Body of pancreas (tissue), 4 donors: ENCODE measurements at regions not wholly inside any gene's neighbourhood (a gene's known extent, or its start where the extent isn't known, plus 50 kb on each side); places are given as distances from the start of the nearest gene placed in this dataset.

ENCODE experiments used
- ATAC-seq: fragments of 150-250 bp; one replicate; pipeline ENCODE4 v1.9.1; 2016
- DNase-seq, 4 donors: peaks; one replicate each; pipeline ENCODE4 v3.0.0-alpha.2; 2019
- H3K27ac ChIP-seq, 4 donors: fragments of 200-600 bp; sonication (generic); 1 replicate in 3 of 4; 2 replicates in 1 of 4; pipeline versions ENCODE4 v1.5.1 to v1.6.1; 2016 to 2019; ENCODE audit warnings: mild to moderate bottlenecking in 1 of 4, mixed read lengths in 1 of 4, moderate library complexity in 1 of 4
- H3K27me3 ChIP-seq, 2 donors: fragments of 200-600 bp; sonication (generic); one replicate each; pipeline ENCODE4 v1.6.0; 2016; ENCODE audit warnings: mild to moderate bottlenecking in 1 of 2
- H3K36me3 ChIP-seq, 2 donors: fragments of 200-600 bp; sonication (generic); replicated peaks in 1 of 2; 2 replicates each; pipeline ENCODE4 v1.5.1; 2016; ENCODE audit warnings: low read depth in 2 of 2; ENCODE audit not compliant: insufficient read depth in 1 of 2
- H3K4me1 ChIP-seq: fragments of 200-600 bp; sonication (generic); one replicate; pipeline ENCODE4 v1.6.0; 2016
- H3K4me3 ChIP-seq, 2 donors: fragments of 200-600 bp; sonication (generic); 1 replicate in 1 of 2; 2 replicates in 1 of 2; pipeline ENCODE4 v1.5.1; 2016 to 2019
- H3K9me3 ChIP-seq, 3 donors: fragments of 200-600 bp; sonication (generic); 1 replicate in 2 of 3; 2 replicates in 1 of 3; pipeline ENCODE4 v1.5.1; 2016
- CTCF ChIP-seq, 7 experiments: fragments of 450-650 bp in 4 of 7; fragments of 200-600 bp in 3 of 7; sonication (generic) in 3 of 7; IDR thresholded peaks; one replicate each; pipeline ENCODE4 v1.5.1; 2016 to 2019; ENCODE audit warnings: antibody characterized with exemption in 7 of 7
- POLR2A ChIP-seq, 3 donors: fragments of 450-650 bp; IDR thresholded peaks; one replicate each; pipeline ENCODE4 v1.6.1; 2016; ENCODE audit warnings: antibody characterized with exemption in 3 of 3, mild to moderate bottlenecking in 2 of 3
- WGBS, 2 donors: methylation state at CpG; one replicate each; pipeline ENCODE4 v1.1.5; 2017; 5-methylcytosine and 5-hydroxymethylcytosine counted together
- intact Hi-C: fragments of 100-400 bp; cut with DNase I; formaldehyde crosslinking; loops from one replicate; pipeline ENCODE4 v1.15.1; 2023

GRCh38 chr1:115565353-115565752, 76.4 kb upstream of the VANGL1 start:
- no peak overlapping the region for H3K4me3 ChIP-seq
- no peaks in the 10 kb centered on the region for H3K27me3 ChIP-seq
- peaks cover 0 to 8% (median 0%) of the 10 kb centered on the region in 3 donors for H3K9me3 ChIP-seq
- TF ChIP-seq CTCF (IDR thresholded peaks at IDR 0.05), result no peak
- TF ChIP-seq POLR2A (IDR thresholded peaks at IDR 0.05), result no peak
- ATAC-seq (no peak), DNase-seq (no peak)
- no peak overlapping the region for H3K27ac ChIP-seq
- intact Hi-C loops, result no loop called here
- WGBS, 2 donors, result 46% methylated on average over 3 of the region's 3 CpGs
- no peaks in the 10 kb centered on the region for H3K36me3 ChIP-seq
- no peaks in the 10 kb centered on the region for H3K4me1 ChIP-seq

GRCh38 chr1:115564201-115564600, 77.6 kb upstream of the VANGL1 start:
- no peak for DNase-seq
- Histone ChIP-seq H3K36me3 (no peaks in the 10 kb centered on the region), H3K4me1 (no peaks in the 10 kb centered on the region), H3K27me3 (no peaks in the 10 kb centered on the region), H3K4me3 (no peak overlapping the region), H3K27ac (no peak overlapping the region), H3K9me3 (peaks cover 0 to 8% (median 0%) of the 10 kb centered on the region in 3 donors)
- intact Hi-C loops, result no loop called here
- TF ChIP-seq POLR2A (IDR thresholded peaks at IDR 0.05), result no peak
- TF ChIP-seq CTCF (IDR thresholded peaks at IDR 0.05), result no peak
- 20 to 24% methylated on average over 25 of the region's 25 CpGs for WGBS, 2 donors
- no peak for ATAC-seq

GRCh38 chr1:115560027-115560426, 81.7 kb upstream of the VANGL1 start:
- TF ChIP-seq POLR2A (IDR thresholded peaks at IDR 0.05) (no peak), CTCF (IDR thresholded peaks at IDR 0.05) (no peak)
- Histone ChIP-seq H3K36me3 (no peaks in the 10 kb centered on the region), H3K4me3 (no peak overlapping the region), H3K4me1 (no peaks in the 10 kb centered on the region), H3K27me3 (no peaks in the 10 kb centered on the region), H3K9me3 (no peaks in the 10 kb centered on the region), H3K27ac (no peak overlapping the region)
- DNase-seq, result no peak
- 56 to 64% methylated on average over 7 of the region's 7 CpGs for WGBS, 2 donors
- intact Hi-C loops, result no loop called here
- no peak for ATAC-seq

- Histone ChIP-seq H3K27me3 (no peaks in the 10 kb centered on the region), H3K9me3 (no peaks in the 10 kb centered on the region), H3K27ac (no peak overlapping the region), H3K4me1 (no peaks in the 10 kb centered on the region), H3K4me3 (no peak overlapping the region), H3K36me3 (no peaks in the 10 kb centered on the region)
- 80 to 91% methylated on average over 2 of the region's 2 CpGs for WGBS, 2 donors
- no peak for TF ChIP-seq CTCF (IDR thresholded peaks at IDR 0.05)
- TF ChIP-seq POLR2A (IDR thresholded peaks at IDR 0.05), result no peak
- no peak for ATAC-seq
- no peak for DNase-seq
- intact Hi-C loops, result no loop called here
These were observed 83.5 kb upstream of the VANGL1 start for GRCh38 chr1:115558275-115558674.

GRCh38 chr1:115557715-115558114, 84.1 kb upstream of the VANGL1 start:
- no peak for TF ChIP-seq POLR2A (IDR thresholded peaks at IDR 0.05)
- no peak for TF ChIP-seq CTCF (IDR thresholded peaks at IDR 0.05)
- no peaks in the 10 kb centered on the region for H3K36me3 ChIP-seq
- intact Hi-C loops, result no loop called here
- no peak for ATAC-seq
- no peaks in the 10 kb centered on the region for H3K27me3 ChIP-seq
- H3K4me1 ChIP-seq, result no peaks in the 10 kb centered on the region
- no peak overlapping the region for H3K27ac ChIP-seq
- H3K9me3 ChIP-seq, result no peaks in the 10 kb centered on the region
- no peak for DNase-seq
- 50 to 70% methylated on average over 1 of the region's 1 CpG for WGBS, 2 donors
- H3K4me3 ChIP-seq, result no peak overlapping the region
